MM.1S (cell line): ENCODE measurements at regions not wholly inside any gene's neighbourhood (a gene's known extent, or its start where the extent isn't known, plus 50 kb on each side); places are given as distances from the start of the nearest gene placed in this dataset.

Experiments
- CTCF ChIP-seq: fragments of 300-600 bp; sonication (generic); IDR thresholded peaks from 2 replicates; pipeline ENCODE4 v1.5.1; 2016; ENCODE audit warnings: antibody characterized with exemption, low read length, mixed read lengths
- EZH2 ChIP-seq: fragments of 300-600 bp; sonication (generic); optimal IDR thresholded peaks from 2 replicates; pipeline ENCODE3; 2017; ENCODE audit warnings: low read depth, mild to moderate bottlenecking, antibody characterized with exemption, low read length, mixed read lengths
- EZH2phosphoT487 ChIP-seq: fragments of 300-600 bp; sonication (generic); IDR thresholded peaks from 2 replicates; pipeline ENCODE4 v1.6.1; 2018; ENCODE audit warnings: antibody characterized with exemption, low read length

GRCh38 chrX:51281758-51282318, 50.8 kb upstream of the NUDT10 start:
- TF ChIP-seq EZH2phosphoT487 = no peak
- no peak for TF ChIP-seq CTCF
- no peak for TF ChIP-seq EZH2
